ENCODE measurements at regions not wholly inside any gene's neighbourhood (a gene's known extent, or its start where the extent isn't known, plus 50 kb on each side); places are given as distances from the start of the nearest gene placed in this dataset.

- CTCF ChIA-PET: interaction anchor here (0.6 kb wide), 1 partner anchor 22 kb away, joined by 3 read pairs; no protein-coding TSS in a partner anchor
- H3K27ac Mint-ChIP-seq: no peak overlapping the region
- ATAC-seq: no peak
- POLR2A ChIA-PET: no interaction called here
- no peaks in the 10 kb centered on the region for H3K36me3 Mint-ChIP-seq
- DNase-seq (ENCODE audit: low spot score): no peak
- H3K9me3 Mint-ChIP-seq: no peaks in the 10 kb centered on the region
- H3K4me1 Mint-ChIP-seq: peaks cover under 1% of the 10 kb centered on the region
- no peak overlapping the region for H3K4me3 Mint-ChIP-seq
- TF ChIP-seq ZSCAN18 (CRISPR knock-in tag; IDR thresholded peaks at IDR 0.05) (no peak), HMGA2 (CRISPR knock-in tag; IDR thresholded peaks at IDR 0.05) (no peak), SP1 (CRISPR knock-in tag; conservative IDR thresholded peaks at IDR 0.05) (no peak), ZNF232 (CRISPR knock-in tag; IDR thresholded peaks at IDR 0.05) (no peak), EMX1 (CRISPR knock-in tag; IDR thresholded peaks at IDR 0.05) (no peak), HMGXB4 (CRISPR knock-in tag; IDR thresholded peaks at IDR 0.05) (no peak), IRF1 (CRISPR knock-in tag; IDR thresholded peaks at IDR 0.05) (no peak), NR2C2 (CRISPR knock-in tag; IDR thresholded peaks at IDR 0.05) (no peak), AFF4 (CRISPR knock-in tag; IDR thresholded peaks at IDR 0.05; ENCODE audit: borderline replicate concordance) (no peak)
- H3K27me3 Mint-ChIP-seq (ENCODE audit: low read depth): no peaks in the 10 kb centered on the region
Observed at GRCh38 chr15:31172606-31173005, 71.1 kb upstream of the TRPM1 start.

GRCh38 chr15:31173790-31174450 lies 72.4 kb upstream of the TRPM1 start:
- H3K9me3 Mint-ChIP-seq: no peaks in the 10 kb centered on the region
- no peak overlapping the region for H3K4me3 Mint-ChIP-seq
- no peaks in the 10 kb centered on the region for H3K27me3 Mint-ChIP-seq (ENCODE audit: low read depth)
- no peak overlapping the region for H3K27ac Mint-ChIP-seq
- POLR2A ChIA-PET: no interaction called here
- no peak for ATAC-seq
- H3K4me1 Mint-ChIP-seq: peaks cover 12% of the 10 kb centered on the region
- H3K36me3 Mint-ChIP-seq: no peaks in the 10 kb centered on the region
- DNase-seq (ENCODE audit: low spot score): no peak
- CTCF ChIA-PET: no interaction called here
- no peak for TF ChIP-seq MAX (CRISPR knock-in tag; IDR thresholded peaks at IDR 0.05)
- no peak for TF ChIP-seq IRF1 (CRISPR knock-in tag; IDR thresholded peaks at IDR 0.05)
- no peak for TF ChIP-seq FOXK1 (CRISPR knock-in tag; IDR thresholded peaks at IDR 0.05)
- no peak for TF ChIP-seq ELF4 (CRISPR knock-in tag; IDR thresholded peaks at IDR 0.05; ENCODE audit: low read depth)
- no peak for TF ChIP-seq SP1 (CRISPR knock-in tag; conservative IDR thresholded peaks at IDR 0.05)
- no peak for TF ChIP-seq PRDM15 (CRISPR knock-in tag; IDR thresholded peaks at IDR 0.05)
- no peak for TF ChIP-seq USF1 (CRISPR knock-in tag; IDR thresholded peaks at IDR 0.05)
- TF ChIP-seq SMAD3 (CRISPR knock-in tag; IDR thresholded peaks at IDR 0.05; ENCODE audit: borderline replicate concordance): no peak
- TF ChIP-seq ZNF121 (CRISPR knock-in tag; IDR thresholded peaks at IDR 0.05): no peak
- no peak for TF ChIP-seq RORB (CRISPR knock-in tag; IDR thresholded peaks at IDR 0.05)

Data from WTC11 (cell line).